Ovary (tissue), 3 donors: ENCODE measurements at regions not wholly inside any gene's neighbourhood (a gene's known extent, or its start where the extent isn't known, plus 50 kb on each side); places are given as distances from the start of the nearest gene placed in this dataset.

ENCODE experiments used
- EP300 ChIP-seq: sonication (generic); formaldehyde crosslinking; IDR thresholded peaks from one replicate; pipeline ENCODE4 v1.6.1; 2017; ENCODE audit warnings: antibody characterized with exemption
- POLR2A ChIP-seq: fragments of 450-650 bp; IDR thresholded peaks from one replicate; pipeline ENCODE4 v1.6.1; 2017; ENCODE audit warnings: antibody characterized with exemption, mild to moderate bottlenecking, moderate library complexity
- TF ChIP-seq, protein P1 (sequence below), 3 donors: fragments of 450-650 bp in 2 of 3; fragments of 200-600 bp in 1 of 3; IDR thresholded peaks; one replicate each; pipeline versions ENCODE4 v1.5.1 to v1.8.0; 2016 to 2022; ENCODE audit warnings: antibody characterized with exemption in 3 of 3, mild to moderate bottlenecking in 1 of 3
- donor health status: DM: no; HTN: no; CAD: no.

GRCh38 chr3:182445576-182445975 lies 347.7 kb upstream of the ATP11B start:
- no peak for TF ChIP-seq EP300
- TF ChIP-seq, protein P1, sequence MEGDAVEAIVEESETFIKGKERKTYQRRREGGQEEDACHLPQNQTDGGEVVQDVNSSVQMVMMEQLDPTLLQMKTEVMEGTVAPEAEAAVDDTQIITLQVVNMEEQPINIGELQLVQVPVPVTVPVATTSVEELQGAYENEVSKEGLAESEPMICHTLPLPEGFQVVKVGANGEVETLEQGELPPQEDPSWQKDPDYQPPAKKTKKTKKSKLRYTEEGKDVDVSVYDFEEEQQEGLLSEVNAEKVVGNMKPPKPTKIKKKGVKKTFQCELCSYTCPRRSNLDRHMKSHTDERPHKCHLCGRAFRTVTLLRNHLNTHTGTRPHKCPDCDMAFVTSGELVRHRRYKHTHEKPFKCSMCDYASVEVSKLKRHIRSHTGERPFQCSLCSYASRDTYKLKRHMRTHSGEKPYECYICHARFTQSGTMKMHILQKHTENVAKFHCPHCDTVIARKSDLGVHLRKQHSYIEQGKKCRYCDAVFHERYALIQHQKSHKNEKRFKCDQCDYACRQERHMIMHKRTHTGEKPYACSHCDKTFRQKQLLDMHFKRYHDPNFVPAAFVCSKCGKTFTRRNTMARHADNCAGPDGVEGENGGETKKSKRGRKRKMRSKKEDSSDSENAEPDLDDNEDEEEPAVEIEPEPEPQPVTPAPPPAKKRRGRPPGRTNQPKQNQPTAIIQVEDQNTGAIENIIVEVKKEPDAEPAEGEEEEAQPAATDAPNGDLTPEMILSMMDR (IDR thresholded peaks at IDR 0.05) = no peak
- no peak for TF ChIP-seq POLR2A
